RWPE1 (cell line): ENCODE measurements at regions not wholly inside any gene's neighbourhood (a gene's known extent, or its start where the extent isn't known, plus 50 kb on each side); places are given as distances from the start of the nearest gene placed in this dataset.

Experiments used
- CTCF ChIA-PET: fragments of 350-600 bp; sonication (Branson Sonifier 250); formaldehyde crosslinking; extraction: SDS; loops from one replicate; lab custom pipeline; 2021; lab: Yijun Ruan, JAX
- POLR2A ChIA-PET: fragments of 400-600 bp; formaldehyde crosslinking; extraction: SDS; loops from one replicate; lab custom pipeline; 2020; ENCODE audit warnings: antibody characterized with exemption; ENCODE audit not compliant: low non-redundant PET; lab: Yijun Ruan, JAX
- DNase-seq: peaks from one replicate; pipeline ENCODE4 v3.0.0; 2012; ENCODE audit warnings: low spot score
- H3K27ac ChIP-seq: fragments of 450-650 bp; 2 replicates; pipeline ENCODE4 v1.5.1; 2017
- CTCF ChIP-seq: fragments of 450-650 bp; conservative IDR thresholded peaks from 2 replicates; pipeline ENCODE4 v1.5.1; 2017; ENCODE audit warnings: low read depth, mild to moderate bottlenecking

- no peak for DNase-seq
- ChIA-PET POLR2A (no interaction called here), CTCF (no interaction called here)
- no peak overlapping the region for H3K27ac ChIP-seq
- no peak for TF ChIP-seq CTCF
Observed at GRCh38 chr20:41874658-41875057, 256.5 kb upstream of the CHD6 start.

GRCh38 chr20:41872930-41873329 lies 254.8 kb upstream of the CHD6 start:
- DNase-seq = no peak
- CTCF ChIA-PET = no interaction called here
- TF ChIP-seq CTCF = no peak
- no peak overlapping the region for H3K27ac ChIP-seq
- POLR2A ChIA-PET = no interaction called here

- H3K27ac ChIP-seq = no peak overlapping the region
- no peak for TF ChIP-seq CTCF
- CTCF ChIA-PET = interaction anchor here (1.0 kb wide), 1 partner anchor 19 kb away, joined by 3 read pairs; no protein-coding TSS in a partner anchor
- DNase-seq = no peak
- POLR2A ChIA-PET = no interaction called here
Observed at GRCh38 chr20:41870869-41871462, 252.8 kb upstream of the CHD6 start.

GRCh38 chr20:41869261-41869660 lies 251.1 kb upstream of the CHD6 start:
- ChIA-PET POLR2A (no interaction called here), CTCF (no interaction called here)
- TF ChIP-seq CTCF = no peak
- DNase-seq = no peak
- H3K27ac ChIP-seq = no peak overlapping the region

GRCh38 chr20:41865938-41866337 lies 247.8 kb upstream of the CHD6 start:
- no peak for TF ChIP-seq CTCF
- H3K27ac ChIP-seq = no peak overlapping the region
- DNase-seq = peak; percentile 17
- ChIA-PET POLR2A (no interaction called here), CTCF (no interaction called here)

GRCh38 chr20:41862476-41862875 lies 244.3 kb upstream of the CHD6 start:
- no peak overlapping the region for H3K27ac ChIP-seq
- ChIA-PET POLR2A (no interaction called here), CTCF (no interaction called here)
- DNase-seq = no peak
- no peak for TF ChIP-seq CTCF
